ENCODE measurements at regions not wholly inside any gene's neighbourhood (a gene's known extent, or its start where the extent isn't known, plus 50 kb on each side); places are given as distances from the start of the nearest gene placed in this dataset.

DNA sequence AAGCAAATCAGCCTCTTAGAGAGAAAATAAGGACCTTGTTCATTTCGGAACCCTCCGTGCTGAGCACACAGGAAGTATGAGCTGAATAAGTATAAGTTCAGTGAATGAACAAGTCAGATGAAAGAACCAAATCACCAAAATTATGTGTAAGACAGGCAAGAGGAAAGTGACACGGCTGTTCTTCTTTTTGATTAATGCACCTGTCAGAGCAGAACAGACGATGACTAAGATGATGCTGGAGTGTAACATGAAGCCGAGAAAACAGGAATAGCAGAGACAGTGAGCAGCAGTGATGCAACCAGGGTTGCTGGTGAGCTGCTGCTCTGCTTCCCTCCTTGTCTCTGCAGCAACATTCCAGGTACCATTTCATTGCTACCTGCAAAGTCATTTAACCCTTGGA lies 861.1 kb downstream of the GALC start:
- Histone ChIP-seq H3K36me3 (ENCODE audit: insufficient read depth) (no peaks in the 10 kb centered on the region), H3K4me1 (ENCODE audit: insufficient read depth) (no peaks in the 10 kb centered on the region), H3K27ac (ENCODE audit: low read depth) (no peak overlapping the region), H3K4me3 (ENCODE audit: low read depth, low read length) (no peak overlapping the region)
- DNase-seq (ENCODE audit: extremely low spot score): no peak
- 52% methylated on average over 5 of the region's 5 CpGs for WGBS

DNA sequence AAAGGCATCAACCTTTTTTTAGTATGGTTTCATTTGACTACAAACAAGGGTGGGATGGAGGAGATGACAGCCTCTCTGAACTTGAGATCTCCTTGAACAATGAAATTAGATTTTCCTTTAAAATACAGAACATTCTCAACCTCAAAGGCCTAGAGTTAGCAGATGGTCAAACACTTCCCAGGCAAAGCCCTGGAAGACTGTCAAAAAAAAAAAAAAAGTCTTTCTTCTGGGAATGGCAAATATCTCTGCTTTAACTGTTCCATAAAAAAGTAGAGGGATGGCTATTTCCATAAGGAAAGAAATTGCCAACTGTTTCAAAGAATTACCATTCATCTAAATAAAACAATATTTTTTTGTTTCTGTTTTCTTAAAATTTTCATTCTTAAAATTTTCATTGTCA lies 870.8 kb downstream of the GALC start:
- no peaks in the 10 kb centered on the region for H3K36me3 ChIP-seq (ENCODE audit: insufficient read depth)
- H3K4me3 ChIP-seq (ENCODE audit: low read depth, low read length): no peak overlapping the region
- H3K4me1 ChIP-seq (ENCODE audit: insufficient read depth): no peaks in the 10 kb centered on the region
- no peak for DNase-seq (ENCODE audit: extremely low spot score)
- H3K27ac ChIP-seq (ENCODE audit: low read depth): no peak overlapping the region

DNA sequence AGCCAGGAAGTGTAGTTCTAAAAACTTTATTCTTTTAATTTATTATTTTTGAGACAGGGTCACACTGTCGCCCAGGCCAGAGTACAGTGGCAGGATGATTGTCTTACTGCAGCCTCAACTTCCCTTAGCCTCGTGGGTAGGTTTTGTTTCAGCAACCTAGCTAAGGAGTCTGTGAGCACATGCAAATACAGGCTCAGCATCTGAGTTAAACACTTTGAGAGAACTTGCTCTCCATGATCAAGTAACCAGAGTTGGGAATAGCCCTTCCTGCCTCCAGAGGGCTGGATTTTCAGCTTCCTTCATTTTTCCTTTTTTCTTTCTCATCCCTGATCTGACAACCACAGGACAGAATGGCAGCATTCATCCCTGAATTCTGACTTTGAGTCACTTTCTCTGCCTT lies 871.3 kb downstream of the GALC start:
- Histone ChIP-seq H3K4me3 (ENCODE audit: low read depth, low read length) (no peak overlapping the region), H3K36me3 (ENCODE audit: insufficient read depth) (no peaks in the 10 kb centered on the region), H3K27ac (ENCODE audit: low read depth) (no peak overlapping the region), H3K4me1 (ENCODE audit: insufficient read depth) (no peaks in the 10 kb centered on the region)
- WGBS: 81% methylated on average over 2 of the region's 2 CpGs
- DNase-seq (ENCODE audit: extremely low spot score): no peak

GRCh38 chr14:87115234-87115633 lies 877.7 kb downstream of the GALC start:
- H3K27ac ChIP-seq (ENCODE audit: low read depth): no peak overlapping the region
- H3K4me3 ChIP-seq (ENCODE audit: low read depth, low read length): no peak overlapping the region
- H3K4me1 ChIP-seq (ENCODE audit: insufficient read depth): no peaks in the 10 kb centered on the region
- no peaks in the 10 kb centered on the region for H3K36me3 ChIP-seq (ENCODE audit: insufficient read depth)
- DNase-seq (ENCODE audit: extremely low spot score): no peak
- 51% methylated on average over 1 of the region's 1 CpG for WGBS

GRCh38 chr14:87113286-87113685 lies 879.7 kb downstream of the GALC start:
- no peak overlapping the region for H3K27ac ChIP-seq (ENCODE audit: low read depth)
- WGBS: 87% methylated on average over 5 of the region's 5 CpGs
- no peak overlapping the region for H3K4me3 ChIP-seq (ENCODE audit: low read depth, low read length)
- no peaks in the 10 kb centered on the region for H3K4me1 ChIP-seq (ENCODE audit: insufficient read depth)
- no peak for DNase-seq (ENCODE audit: extremely low spot score)
- no peaks in the 10 kb centered on the region for H3K36me3 ChIP-seq (ENCODE audit: insufficient read depth)

DNA sequence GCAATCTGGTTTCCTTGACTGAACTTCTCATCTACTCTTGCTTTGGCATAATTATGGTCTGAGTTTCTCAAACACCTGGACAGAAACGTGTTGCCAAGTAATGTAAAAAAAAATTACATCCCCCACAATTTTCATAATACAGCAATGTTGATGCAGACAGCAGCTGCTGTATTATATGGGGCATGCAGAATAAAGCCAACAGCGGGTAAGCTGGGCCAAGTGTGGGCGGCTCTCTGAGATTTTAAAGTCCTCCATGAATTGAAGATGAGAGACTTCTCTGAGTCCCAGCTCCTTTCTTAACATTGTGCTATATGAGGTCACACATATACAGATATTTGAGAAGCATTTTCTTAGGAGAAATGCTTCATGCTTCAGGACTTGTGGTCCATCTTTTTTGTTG lies 881.2 kb downstream of the GALC start:
- no peak for DNase-seq (ENCODE audit: extremely low spot score)
- 78% methylated on average over 3 of the region's 3 CpGs for WGBS

DNA sequence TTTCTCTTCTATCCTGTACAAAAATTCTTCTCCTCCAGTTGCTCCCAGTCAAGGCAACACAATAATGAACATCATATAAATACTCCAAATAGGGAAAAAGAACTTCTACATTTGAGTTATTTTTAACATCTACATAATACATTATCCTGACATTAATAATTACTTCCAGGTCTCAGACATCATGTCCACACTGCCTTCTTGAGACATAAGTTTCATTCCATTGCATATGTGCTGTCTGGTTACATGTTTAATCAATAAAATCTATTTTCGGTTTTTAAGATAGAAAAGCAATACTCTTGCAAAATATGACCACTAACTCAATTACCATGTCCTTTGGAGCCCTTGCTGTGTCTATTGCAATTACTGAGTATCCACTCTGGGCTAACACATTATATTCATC lies 881.9 kb downstream of the GALC start:
- no peak for DNase-seq (ENCODE audit: extremely low spot score)
- no peaks in the 10 kb centered on the region for H3K4me1 ChIP-seq (ENCODE audit: insufficient read depth)
- 86% methylated on average over 1 of the region's 1 CpG for WGBS

More for the DNA sequence above, 881.2 kb downstream of the GALC start:
- no peak overlapping the region for H3K27ac ChIP-seq (ENCODE audit: low read depth)
- no peak overlapping the region for H3K4me3 ChIP-seq (ENCODE audit: low read depth, low read length)
- no peaks in the 10 kb centered on the region for H3K36me3 ChIP-seq (ENCODE audit: insufficient read depth)
- no peaks in the 10 kb centered on the region for H3K4me1 ChIP-seq (ENCODE audit: insufficient read depth)

DNA sequence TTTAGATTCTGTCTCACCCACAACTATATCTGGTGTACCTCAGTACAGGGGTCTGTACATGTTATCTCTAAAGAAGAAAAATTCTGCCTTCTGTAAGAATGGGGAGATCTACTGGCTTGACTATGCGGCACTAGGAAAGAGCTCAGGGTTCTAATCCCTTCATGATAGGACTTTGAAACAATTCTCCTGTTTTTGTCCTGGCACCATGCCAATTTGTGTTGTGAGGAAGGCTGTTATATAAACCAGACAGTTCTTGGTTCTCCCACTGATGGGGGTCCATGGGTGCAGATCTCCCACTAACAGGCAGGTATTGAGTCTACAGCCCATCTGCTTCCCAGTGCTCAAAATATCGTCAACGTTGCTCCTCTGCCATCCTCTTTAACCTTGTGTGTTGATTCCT lies 883.7 kb downstream of the GALC start:
- Histone ChIP-seq H3K4me3 (ENCODE audit: low read depth, low read length) (no peak overlapping the region), H3K4me1 (ENCODE audit: insufficient read depth) (no peaks in the 10 kb centered on the region), H3K36me3 (ENCODE audit: insufficient read depth) (no peaks in the 10 kb centered on the region), H3K27ac (ENCODE audit: low read depth) (no peak overlapping the region)
- DNase-seq (ENCODE audit: extremely low spot score): no peak
- 85% methylated on average over 3 of the region's 3 CpGs for WGBS

More for the DNA sequence above, 881.9 kb downstream of the GALC start:
- no peaks in the 10 kb centered on the region for H3K36me3 ChIP-seq (ENCODE audit: insufficient read depth)
- no peak overlapping the region for H3K4me3 ChIP-seq (ENCODE audit: low read depth, low read length)
- H3K27ac ChIP-seq (ENCODE audit: low read depth): no peak overlapping the region

DNA sequence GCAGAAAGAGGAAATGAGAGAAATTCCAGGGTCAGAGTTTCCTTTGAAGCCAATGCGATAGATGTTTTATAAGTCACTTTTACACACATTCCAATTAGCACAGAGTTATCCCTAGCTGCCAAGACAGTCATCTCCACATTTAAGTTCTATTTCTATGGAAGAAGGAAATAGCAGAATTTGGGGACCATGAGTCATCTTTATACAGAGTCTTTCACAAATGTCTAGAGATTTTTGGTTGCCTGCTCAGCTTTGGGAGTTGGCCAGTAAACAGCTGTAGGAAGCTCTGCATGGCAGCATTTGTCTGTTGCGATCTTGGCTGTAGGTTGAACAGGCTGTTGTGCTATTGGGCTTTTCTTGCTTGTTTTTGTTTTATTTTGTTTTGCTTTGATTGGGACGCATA lies 884.3 kb downstream of the GALC start:
- H3K4me1 ChIP-seq (ENCODE audit: insufficient read depth): no peaks in the 10 kb centered on the region
- 79% methylated on average over 3 of the region's 3 CpGs for WGBS
- H3K4me3 ChIP-seq (ENCODE audit: low read depth, low read length): no peak overlapping the region
- no peaks in the 10 kb centered on the region for H3K36me3 ChIP-seq (ENCODE audit: insufficient read depth)
- DNase-seq (ENCODE audit: extremely low spot score): no peak
- no peak overlapping the region for H3K27ac ChIP-seq (ENCODE audit: low read depth)

DNA sequence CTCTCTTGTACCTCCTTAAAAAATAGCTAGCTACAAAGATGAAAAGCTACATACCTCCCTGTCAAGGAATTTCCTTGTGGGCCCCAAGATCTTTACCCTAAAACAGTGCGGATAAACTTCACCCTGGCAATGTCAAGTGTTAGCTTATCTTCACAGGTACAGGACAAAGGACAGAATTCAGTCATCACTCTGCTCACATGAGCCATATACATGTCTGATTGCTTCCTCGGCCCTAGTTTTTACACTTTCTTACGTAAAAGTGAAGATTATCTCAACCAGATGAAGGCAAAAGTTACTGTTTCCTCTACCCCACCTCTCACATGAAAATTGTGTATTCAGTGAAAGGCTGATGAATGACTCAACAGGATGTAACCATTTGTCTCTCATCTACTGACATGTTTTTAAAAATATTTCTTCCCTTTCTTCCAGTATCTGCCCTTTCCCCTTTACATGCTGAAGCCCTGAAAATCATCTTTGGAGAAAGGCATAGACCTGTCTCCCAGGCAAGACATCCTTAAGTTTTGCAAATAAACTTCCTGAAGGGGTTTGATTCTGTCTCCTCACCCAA lies 890.1 kb downstream of the GALC start:
- DNase-seq (ENCODE audit: extremely low spot score): no peak
- H3K36me3 ChIP-seq (ENCODE audit: insufficient read depth): no peaks in the 10 kb centered on the region
- no peak overlapping the region for H3K27ac ChIP-seq (ENCODE audit: low read depth)
- 71% methylated on average over 3 of the region's 3 CpGs for WGBS
- no peak overlapping the region for H3K4me3 ChIP-seq (ENCODE audit: low read depth, low read length)
- H3K4me1 ChIP-seq (ENCODE audit: insufficient read depth): no peaks in the 10 kb centered on the region

GRCh38 chr14:87097015-87097414 lies 896.0 kb downstream of the GALC start:
- no peaks in the 10 kb centered on the region for H3K4me1 ChIP-seq (ENCODE audit: insufficient read depth)
- DNase-seq (ENCODE audit: extremely low spot score): no peak
- 44% methylated on average over 2 of the region's 2 CpGs for WGBS
- no peak overlapping the region for H3K27ac ChIP-seq (ENCODE audit: low read depth)
- H3K36me3 ChIP-seq (ENCODE audit: insufficient read depth): no peaks in the 10 kb centered on the region
- no peak overlapping the region for H3K4me3 ChIP-seq (ENCODE audit: low read depth, low read length)

DNA sequence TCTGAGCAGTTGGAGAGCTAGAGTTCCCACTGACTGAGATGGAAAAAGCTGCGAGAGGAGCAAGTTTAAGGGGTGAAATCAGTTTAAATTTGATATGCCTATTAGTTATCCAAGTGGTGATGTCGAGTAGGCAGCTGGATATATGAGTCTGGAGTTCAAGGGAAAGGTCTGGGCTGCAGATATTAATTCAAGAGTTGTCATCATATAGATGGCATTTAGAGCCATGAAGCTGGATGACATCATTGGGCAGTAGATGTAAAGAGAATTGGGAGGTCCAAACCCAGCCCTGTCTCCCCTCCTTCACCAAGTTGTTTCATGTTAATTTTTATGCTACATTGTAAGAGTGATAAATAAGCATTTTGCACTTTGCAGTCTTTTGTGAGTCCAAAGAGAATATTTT lies 898.1 kb downstream of the GALC start:
- H3K4me1 ChIP-seq (ENCODE audit: insufficient read depth): no peaks in the 10 kb centered on the region
- WGBS: 84% methylated on average over 2 of the region's 2 CpGs
- H3K27ac ChIP-seq (ENCODE audit: low read depth): no peak overlapping the region
- H3K4me3 ChIP-seq (ENCODE audit: low read depth, low read length): no peak overlapping the region
- DNase-seq (ENCODE audit: extremely low spot score): no peak
- no peaks in the 10 kb centered on the region for H3K36me3 ChIP-seq (ENCODE audit: insufficient read depth)

- H3K4me1 ChIP-seq (ENCODE audit: insufficient read depth): no peaks in the 10 kb centered on the region
- no peak for DNase-seq (ENCODE audit: extremely low spot score)
- WGBS: 34% methylated on average over 3 of the region's 3 CpGs
Observed at GRCh38 chr14:87088588-87088987, 904.4 kb downstream of the GALC start.

GRCh38 chr14:87087881-87088280 lies 905.1 kb downstream of the GALC start:
- no peak for DNase-seq (ENCODE audit: extremely low spot score)
- Histone ChIP-seq H3K4me1 (ENCODE audit: insufficient read depth) (no peaks in the 10 kb centered on the region), H3K27ac (ENCODE audit: low read depth) (no peak overlapping the region), H3K36me3 (ENCODE audit: insufficient read depth) (no peaks in the 10 kb centered on the region), H3K4me3 (ENCODE audit: low read depth, low read length) (no peak overlapping the region)
- 39% methylated on average over 1 of the region's 1 CpG for WGBS

More at GRCh38 chr14:87088588-87088987, 904.4 kb downstream of the GALC start:
- Histone ChIP-seq H3K27ac (ENCODE audit: low read depth) (no peak overlapping the region), H3K4me3 (ENCODE audit: low read depth, low read length) (no peak overlapping the region), H3K36me3 (ENCODE audit: insufficient read depth) (no peaks in the 10 kb centered on the region)

- Histone ChIP-seq H3K27ac (ENCODE audit: low read depth) (no peak overlapping the region), H3K36me3 (ENCODE audit: insufficient read depth) (no peaks in the 10 kb centered on the region)
- no peak for DNase-seq (ENCODE audit: extremely low spot score)
Observed at GRCh38 chr14:87084908-87085307, 908.1 kb downstream of the GALC start.

More at GRCh38 chr14:87084908-87085307, 908.1 kb downstream of the GALC start:
- H3K4me3 ChIP-seq (ENCODE audit: low read depth, low read length): no peak overlapping the region
- no peaks in the 10 kb centered on the region for H3K4me1 ChIP-seq (ENCODE audit: insufficient read depth)
- 92% methylated on average over 1 of the region's 1 CpG for WGBS

All from urinary bladder (tissue), 3 donors.